ENCODE measurements at regions not wholly inside any gene's neighbourhood (a gene's known extent, or its start where the extent isn't known, plus 50 kb on each side); places are given as distances from the start of the nearest gene placed in this dataset.

GRCh38 chr4:10180927-10181744, 64.5 kb upstream of the WDR1 start:
- Histone ChIP-seq H3K9ac (ENCODE audit: low read length) (no peak overlapping the region), H3K4me1 (ENCODE audit: control insufficient read depth, insufficient read depth, low read length) (no peaks in the 10 kb centered on the region), H3K4me3 (ENCODE audit: low read depth, low read length) (no peak overlapping the region), H3K36me3 (ENCODE audit: control insufficient read depth, insufficient read depth, low read length) (no peaks in the 10 kb centered on the region), H3K27me3 (ENCODE audit: control insufficient read depth, insufficient read depth, low read length) (peaks cover 12% of the 10 kb centered on the region; the same call in 1 of the 2 replicates), H3K9me3 (ENCODE audit: control insufficient read depth, insufficient read depth, low read depth, low read length) (no peaks in the 10 kb centered on the region), H3K27ac (ENCODE audit: low read depth, low read length) (no peak overlapping the region)

- H3K27me3 ChIP-seq (ENCODE audit: control insufficient read depth, insufficient read depth, low read length), result peaks cover 12% of the 10 kb centered on the region; the same call in 1 of the 2 replicates
- H3K9me3 ChIP-seq (ENCODE audit: control insufficient read depth, insufficient read depth, low read depth, low read length), result no peaks in the 10 kb centered on the region
- no peaks in the 10 kb centered on the region for H3K36me3 ChIP-seq (ENCODE audit: control insufficient read depth, insufficient read depth, low read length)
- no peak overlapping the region for H3K4me3 ChIP-seq (ENCODE audit: low read depth, low read length)
- no peaks in the 10 kb centered on the region for H3K4me1 ChIP-seq (ENCODE audit: control insufficient read depth, insufficient read depth, low read length)
- H3K9ac ChIP-seq (ENCODE audit: low read length), result no peak overlapping the region
- no peak overlapping the region for H3K27ac ChIP-seq (ENCODE audit: low read depth, low read length)
Measured at GRCh38 chr4:10180603-10180926, 64.0 kb upstream of the WDR1 start.

- Histone ChIP-seq H3K27ac (ENCODE audit: low read depth, low read length) (no peak overlapping the region), H3K4me1 (ENCODE audit: control insufficient read depth, insufficient read depth, low read length) (no peaks in the 10 kb centered on the region), H3K36me3 (ENCODE audit: control insufficient read depth, insufficient read depth, low read length) (no peaks in the 10 kb centered on the region), H3K9me3 (ENCODE audit: control insufficient read depth, insufficient read depth, low read depth, low read length) (no peaks in the 10 kb centered on the region), H3K4me3 (ENCODE audit: low read depth, low read length) (no peak overlapping the region), H3K9ac (ENCODE audit: low read length) (no peak overlapping the region), H3K27me3 (ENCODE audit: control insufficient read depth, insufficient read depth, low read length) (peaks cover 8% of the 10 kb centered on the region; the same call in 1 of the 2 replicates)
Measured at GRCh38 chr4:10179957-10180602, 63.5 kb upstream of the WDR1 start.

DNA sequence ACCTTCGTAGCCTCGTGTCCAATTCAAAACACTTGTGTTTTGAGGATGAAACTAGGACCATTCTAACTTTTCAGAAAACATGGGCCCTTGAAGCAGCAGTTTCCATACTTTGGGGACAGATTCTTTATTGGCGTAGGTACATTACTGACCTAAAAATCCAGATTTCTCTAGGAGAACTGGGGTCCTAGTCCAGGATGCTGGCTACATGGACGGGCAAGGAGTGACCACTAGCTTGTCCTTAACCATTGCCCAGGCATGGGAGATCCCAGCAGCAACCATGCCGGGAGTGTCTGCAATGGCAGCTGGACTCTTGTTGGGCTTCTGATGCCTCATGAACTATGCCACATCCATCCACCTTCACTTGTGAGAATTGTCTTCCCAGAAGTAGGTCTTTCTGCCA, 62.2 kb upstream of the WDR1 start:
- Histone ChIP-seq H3K4me1 (ENCODE audit: control insufficient read depth, insufficient read depth, low read length) (no peaks in the 10 kb centered on the region), H3K9me3 (ENCODE audit: control insufficient read depth, insufficient read depth, low read depth, low read length) (no peaks in the 10 kb centered on the region), H3K4me3 (ENCODE audit: low read depth, low read length) (no peak overlapping the region), H3K27ac (ENCODE audit: low read depth, low read length) (no peak overlapping the region), H3K27me3 (ENCODE audit: control insufficient read depth, insufficient read depth, low read length) (peaks cover 8% of the 10 kb centered on the region; the same call in 1 of the 2 replicates), H3K9ac (ENCODE audit: low read length) (no peak overlapping the region), H3K36me3 (ENCODE audit: control insufficient read depth, insufficient read depth, low read length) (no peaks in the 10 kb centered on the region)

DNA sequence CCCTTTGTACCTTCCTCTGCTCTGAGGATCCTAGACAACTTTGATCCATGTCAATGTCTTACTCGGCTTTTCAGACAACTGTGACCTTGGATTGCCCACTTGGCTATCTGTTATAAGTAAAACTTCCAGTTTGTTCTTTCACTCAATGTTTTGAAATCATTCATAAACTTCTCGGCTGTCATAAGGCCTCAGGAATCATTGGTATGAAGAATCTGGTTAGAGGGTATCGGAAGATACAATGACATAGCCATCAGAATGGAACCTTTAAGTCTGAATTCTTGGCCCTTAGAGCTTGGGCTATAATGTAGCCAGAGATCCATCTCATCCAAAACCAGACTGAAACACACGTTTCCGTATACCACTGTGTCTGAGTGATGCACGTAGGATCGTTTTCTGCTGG, 59.0 kb upstream of the WDR1 start:
- no peaks in the 10 kb centered on the region for H3K9me3 ChIP-seq (ENCODE audit: control insufficient read depth, insufficient read depth, low read depth, low read length)
- H3K27ac ChIP-seq (ENCODE audit: low read depth, low read length), result no peak overlapping the region
- no peaks in the 10 kb centered on the region for H3K4me1 ChIP-seq (ENCODE audit: control insufficient read depth, insufficient read depth, low read length)
- H3K9ac ChIP-seq (ENCODE audit: low read length), result no peak overlapping the region
- no peak overlapping the region for H3K4me3 ChIP-seq (ENCODE audit: low read depth, low read length)
- H3K27me3 ChIP-seq (ENCODE audit: control insufficient read depth, insufficient read depth, low read length), result peaks cover 8% of the 10 kb centered on the region; the same call in 1 of the 2 replicates
- H3K36me3 ChIP-seq (ENCODE audit: control insufficient read depth, insufficient read depth, low read length), result no peaks in the 10 kb centered on the region

GRCh38 chr4:10173754-10174749, 57.5 kb upstream of the WDR1 start:
- Histone ChIP-seq H3K9me3 (ENCODE audit: control insufficient read depth, insufficient read depth, low read depth, low read length) (no peaks in the 10 kb centered on the region), H3K4me1 (ENCODE audit: control insufficient read depth, insufficient read depth, low read length) (no peaks in the 10 kb centered on the region), H3K27me3 (ENCODE audit: control insufficient read depth, insufficient read depth, low read length) (0 out of 2 replicates have a peak, but pooled peaks cover 3% of the 10 kb centered on the region), H3K36me3 (ENCODE audit: control insufficient read depth, insufficient read depth, low read length) (no peaks in the 10 kb centered on the region), H3K9ac (ENCODE audit: low read length) (no peak overlapping the region), H3K27ac (ENCODE audit: low read depth, low read length) (no peak overlapping the region), H3K4me3 (ENCODE audit: low read depth, low read length) (no peak overlapping the region)

GRCh38 chr4:10173037-10173753, 56.6 kb upstream of the WDR1 start:
- Histone ChIP-seq H3K27me3 (ENCODE audit: control insufficient read depth, insufficient read depth, low read length) (no peaks in the 10 kb centered on the region), H3K9ac (ENCODE audit: low read length) (no peak overlapping the region), H3K4me3 (ENCODE audit: low read depth, low read length) (no peak overlapping the region), H3K36me3 (ENCODE audit: control insufficient read depth, insufficient read depth, low read length) (no peaks in the 10 kb centered on the region), H3K9me3 (ENCODE audit: control insufficient read depth, insufficient read depth, low read depth, low read length) (no peaks in the 10 kb centered on the region), H3K4me1 (ENCODE audit: control insufficient read depth, insufficient read depth, low read length) (no peaks in the 10 kb centered on the region), H3K27ac (ENCODE audit: low read depth, low read length) (no peak overlapping the region)

DNA sequence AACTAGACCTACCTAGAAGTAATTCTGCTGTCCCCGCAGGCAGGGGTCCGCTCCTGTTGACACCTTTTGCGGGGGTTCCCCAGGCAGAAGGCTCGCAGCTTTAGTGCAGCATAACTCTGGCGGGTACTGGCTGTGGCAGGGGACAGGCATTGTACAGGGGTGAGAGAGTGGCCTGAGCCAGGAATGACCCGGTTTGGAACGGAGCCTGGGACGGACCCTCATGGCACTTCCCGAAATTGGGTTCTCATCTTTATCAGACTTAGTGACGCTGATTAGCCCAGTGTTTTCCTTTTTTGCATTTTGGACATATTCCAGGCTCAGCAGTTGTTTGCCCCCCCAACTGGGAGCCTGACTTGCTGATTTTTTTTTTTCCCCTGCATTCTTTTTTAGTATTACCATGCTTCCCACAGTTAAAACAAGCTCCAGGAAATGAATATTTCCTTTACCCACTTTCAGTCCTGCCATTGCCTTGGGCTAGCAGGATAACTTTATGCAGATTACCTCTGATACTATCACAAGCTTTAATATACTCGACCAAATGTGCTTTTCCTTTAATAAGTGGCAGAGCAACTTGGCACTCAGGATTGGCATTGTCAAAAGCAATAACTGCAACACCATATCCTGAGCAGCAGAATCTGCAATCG, 55.8 kb upstream of the WDR1 start:
- no peaks in the 10 kb centered on the region for H3K27me3 ChIP-seq (ENCODE audit: control insufficient read depth, insufficient read depth, low read length)
- no peaks in the 10 kb centered on the region for H3K9me3 ChIP-seq (ENCODE audit: control insufficient read depth, insufficient read depth, low read depth, low read length)
- H3K4me1 ChIP-seq (ENCODE audit: control insufficient read depth, insufficient read depth, low read length), result no peaks in the 10 kb centered on the region
- H3K9ac ChIP-seq (ENCODE audit: low read length), result no peak overlapping the region
- no peak overlapping the region for H3K27ac ChIP-seq (ENCODE audit: low read depth, low read length)
- H3K36me3 ChIP-seq (ENCODE audit: control insufficient read depth, insufficient read depth, low read length), result no peaks in the 10 kb centered on the region
- no peak overlapping the region for H3K4me3 ChIP-seq (ENCODE audit: low read depth, low read length)

GRCh38 chr4:10171055-10171454, 54.5 kb upstream of the WDR1 start:
- H3K4me1 ChIP-seq (ENCODE audit: control insufficient read depth, insufficient read depth, low read length), result no peaks in the 10 kb centered on the region
- no peaks in the 10 kb centered on the region for H3K9me3 ChIP-seq (ENCODE audit: control insufficient read depth, insufficient read depth, low read depth, low read length)
- H3K27me3 ChIP-seq (ENCODE audit: control insufficient read depth, insufficient read depth, low read length), result no peaks in the 10 kb centered on the region
- H3K36me3 ChIP-seq (ENCODE audit: control insufficient read depth, insufficient read depth, low read length), result no peaks in the 10 kb centered on the region
- H3K4me3 ChIP-seq (ENCODE audit: low read depth, low read length), result no peak overlapping the region
- H3K9ac ChIP-seq (ENCODE audit: low read length), result no peak overlapping the region
- no peak overlapping the region for H3K27ac ChIP-seq (ENCODE audit: low read depth, low read length)

GRCh38 chr4:10169839-10170387, 53.3 kb upstream of the WDR1 start:
- Histone ChIP-seq H3K9me3 (ENCODE audit: control insufficient read depth, insufficient read depth, low read depth, low read length) (no peaks in the 10 kb centered on the region), H3K4me1 (ENCODE audit: control insufficient read depth, insufficient read depth, low read length) (no peaks in the 10 kb centered on the region), H3K27ac (ENCODE audit: low read depth, low read length) (no peak overlapping the region), H3K9ac (ENCODE audit: low read length) (no peak overlapping the region), H3K27me3 (ENCODE audit: control insufficient read depth, insufficient read depth, low read length) (no peaks in the 10 kb centered on the region), H3K36me3 (ENCODE audit: control insufficient read depth, insufficient read depth, low read length) (no peaks in the 10 kb centered on the region), H3K4me3 (ENCODE audit: low read depth, low read length) (no peak overlapping the region)

All from HUES6 (cell line).